ENCODE measurements at regions not wholly inside any gene's neighbourhood (a gene's known extent, or its start where the extent isn't known, plus 50 kb on each side); places are given as distances from the start of the nearest gene placed in this dataset.

- no peak for TF ChIP-seq CTCF (IDR thresholded peaks at IDR 0.05; ENCODE audit: borderline replicate concordance, insufficient read depth, low read depth, low read length)
- no peak overlapping the region for H3K4me3 ChIP-seq (ENCODE audit: low read depth, low read length)
These were observed 614.6 kb upstream of the CDH5 start for GRCh38 chr16:65751622-65752521.

GRCh38 chr16:65749506-65749905 lies 617.0 kb upstream of the CDH5 start:
- no peak for TF ChIP-seq CTCF (IDR thresholded peaks at IDR 0.05; ENCODE audit: borderline replicate concordance, insufficient read depth, low read depth, low read length)
- no peak overlapping the region for H3K4me3 ChIP-seq (ENCODE audit: low read depth, low read length)

GRCh38 chr16:65746941-65747340 lies 619.5 kb upstream of the CDH5 start:
- TF ChIP-seq CTCF (IDR thresholded peaks at IDR 0.05; ENCODE audit: borderline replicate concordance, insufficient read depth, low read depth, low read length) = no peak
- no peak overlapping the region for H3K4me3 ChIP-seq (ENCODE audit: low read depth, low read length)

GRCh38 chr16:65745201-65745708 lies 621.2 kb upstream of the CDH5 start:
- no peak for TF ChIP-seq CTCF (IDR thresholded peaks at IDR 0.05; ENCODE audit: borderline replicate concordance, insufficient read depth, low read depth, low read length)
- H3K4me3 ChIP-seq (ENCODE audit: low read depth, low read length) = no peak overlapping the region

GRCh38 chr16:65744401-65744800 lies 622.1 kb upstream of the CDH5 start:
- no peak for TF ChIP-seq CTCF (IDR thresholded peaks at IDR 0.05; ENCODE audit: borderline replicate concordance, insufficient read depth, low read depth, low read length)
- H3K4me3 ChIP-seq (ENCODE audit: low read depth, low read length) = no peak overlapping the region

GRCh38 chr16:65743558-65743957 lies 621.7 kb upstream of the CDH11 start:
- TF ChIP-seq CTCF (IDR thresholded peaks at IDR 0.05; ENCODE audit: borderline replicate concordance, insufficient read depth, low read depth, low read length) = no peak
- H3K4me3 ChIP-seq (ENCODE audit: low read depth, low read length) = no peak overlapping the region

- TF ChIP-seq CTCF (IDR thresholded peaks at IDR 0.05; ENCODE audit: borderline replicate concordance, insufficient read depth, low read depth, low read length) = no peak
- no peak overlapping the region for H3K4me3 ChIP-seq (ENCODE audit: low read depth, low read length)
These were observed 618.8 kb upstream of the CDH11 start for GRCh38 chr16:65740711-65741110.

Measured in GM12875 (cell line).